B cell (primary cell): ENCODE measurements at regions not wholly inside any gene's neighbourhood (a gene's known extent, or its start where the extent isn't known, plus 50 kb on each side); places are given as distances from the start of the nearest gene placed in this dataset.

Experiments
- ATAC-seq: fragments of 200-7000 bp; cut with Tn5 transposase; one replicate; pipeline ENCODE4 v1.10.0; 2021; ENCODE audit warnings: low read depth, mild to moderate bottlenecking, moderate number of reproducible peaks, moderate library complexity
- CTCF ChIA-PET: fragments of 350-600 bp; sonication (Branson Sonifier 250); formaldehyde crosslinking; loops from one replicate; lab custom pipeline; 2021; ENCODE audit warnings: antibody characterized with exemption, inconsistent platforms; lab: Charles Lee
- POLR2A ChIA-PET: fragments of 350-600 bp; sonication (Branson Sonifier 250); formaldehyde crosslinking; loops from one replicate; lab custom pipeline; 2021; ENCODE audit warnings: antibody characterized with exemption; lab: Charles Lee
- DNase-seq: peaks from one replicate; pipeline ENCODE4 v3.0.0; 2013
- H2AFZ ChIP-seq: 2 replicates; pipeline ENCODE4 v1.6.1; 2012; ENCODE audit warnings: mild to moderate bottlenecking, low read depth, low read length; ENCODE audit not compliant: insufficient read depth, poor library complexity, severe bottlenecking
- H3K27ac ChIP-seq, 2 donors: 1 replicate in 1 of 2; 2 replicates in 1 of 2; pipeline ENCODE4 v1.5.1; 2012 to 2013; ENCODE audit warnings: low read length in 2 of 2, mild to moderate bottlenecking in 2 of 2, moderate library complexity in 1 of 2
- H3K27me3 ChIP-seq, 4 experiments: fragments of 200-600 bp in 1 of 4; sonication (generic) in 1 of 4; replicated peaks in 1 of 4; 1 replicate in 2 of 4; 2 replicates in 2 of 4; pipeline versions ENCODE4 v1.6.1 to v1.7.0; 2013 to 2016; ENCODE audit warnings: low read length in 3 of 4, mild to moderate bottlenecking in 2 of 4, mixed read lengths in 1 of 4, moderate library complexity in 1 of 4; ENCODE audit not compliant: insufficient read depth in 4 of 4, control insufficient read depth in 3 of 4; ENCODE audit errors: control extremely low read depth in 1 of 4
- H3K36me3 ChIP-seq, 2 experiments: replicated peaks in 1 of 2; 1 replicate in 1 of 2; 2 replicates in 1 of 2; pipeline versions ENCODE4 v1.6.1 to v1.7.1; 2013; ENCODE audit warnings: low read length in 1 of 2; ENCODE audit not compliant: insufficient read depth in 2 of 2, control insufficient read depth in 1 of 2; ENCODE audit errors: control extremely low read depth in 1 of 2, extremely low read depth in 1 of 2
- H3K4me1 ChIP-seq, 2 donors: fragments of 200-600 bp in 1 of 2; sonication (generic) in 1 of 2; 1 replicate in 1 of 2; 2 replicates in 1 of 2; pipeline versions ENCODE4 v1.5.1 to v1.6.1; 2013 to 2017; ENCODE audit warnings: low read length in 2 of 2; ENCODE audit not compliant: control insufficient read depth in 2 of 2, insufficient read depth in 2 of 2
- H3K4me2 ChIP-seq: replicated peaks from 2 replicates; pipeline ENCODE3; 2012; ENCODE audit warnings: mild to moderate bottlenecking, low read depth, low read length; ENCODE audit not compliant: poor library complexity, severe bottlenecking
- H3K4me3 ChIP-seq, 5 experiments: fragments of 200-600 bp in 1 of 5; sonication (generic) in 1 of 5; 1 replicate in 3 of 5; 2 replicates in 2 of 5; pipeline versions ENCODE4 v1.5.1 to v1.7.0; 2011 to 2016; ENCODE audit warnings: low read length in 4 of 5, mild to moderate bottlenecking in 4 of 5, low read depth in 2 of 5, control low read depth in 1 of 5, moderate library complexity in 1 of 5; ENCODE audit not compliant: insufficient read depth in 1 of 5; ENCODE audit errors: control extremely low read depth in 1 of 5, extremely low read depth in 1 of 5
- H3K79me2 ChIP-seq: fragments of 200-600 bp; sonication (generic); one replicate; pipeline ENCODE4 v1.6.0; 2016; ENCODE audit warnings: low read length; ENCODE audit not compliant: control insufficient read depth, insufficient read depth
- H3K9ac ChIP-seq: fragments of 200-600 bp; sonication (generic); 2 replicates; pipeline ENCODE4 v1.6.1; 2017; ENCODE audit warnings: mild to moderate bottlenecking, low read length, moderate library complexity
- H3K9me3 ChIP-seq, 3 donors: one replicate each; pipeline versions ENCODE4 v1.6.1 to v1.7.1; 2013; ENCODE audit warnings: low read length in 2 of 3; ENCODE audit not compliant: control insufficient read depth in 2 of 3, insufficient read depth in 1 of 3; ENCODE audit errors: control extremely low read depth in 1 of 3
- H4K20me1 ChIP-seq: 2 replicates; pipeline ENCODE4 v1.6.0; 2012; ENCODE audit warnings: mild to moderate bottlenecking, low read length; ENCODE audit not compliant: insufficient read depth, control insufficient read depth, poor library complexity, severe bottlenecking
- H3K27ac Mint-ChIP-seq: one replicate; pipeline ENCODE4 v1.8.0; 2021; ENCODE audit warnings: mixed read lengths
- H3K27me3 Mint-ChIP-seq: one replicate; pipeline ENCODE4 v1.8.0; 2021; ENCODE audit warnings: mixed read lengths
- H3K4me1 Mint-ChIP-seq: one replicate; pipeline ENCODE4 v1.8.0; 2021; ENCODE audit warnings: mixed read lengths
- H3K4me3 Mint-ChIP-seq: one replicate; pipeline ENCODE4 v1.8.0; 2021; ENCODE audit warnings: mixed read lengths
- H3K9me3 Mint-ChIP-seq: one replicate; pipeline ENCODE4 v1.8.0; 2022; ENCODE audit warnings: mixed read lengths; ENCODE audit not compliant: insufficient read depth
- CTCF ChIP-seq: fragments of 200-600 bp; IDR thresholded peaks from one replicate; pipeline ENCODE4 v1.8.0; 2022; ENCODE audit warnings: antibody characterized with exemption, mild to moderate bottlenecking
- EZH2 ChIP-seq: IDR thresholded peaks from 2 replicates; pipeline ENCODE4 v1.6.1; 2012; ENCODE audit warnings: borderline replicate concordance, low read depth, mild to moderate bottlenecking, moderate library complexity, low read length; ENCODE audit not compliant: insufficient read depth, poor library complexity, severe bottlenecking
- WGBS: methylation state at CpG from one replicate; pipeline ENCODE4 v1.1.5; 2013; ENCODE audit warnings: missing lambda C conversion rate; ENCODE audit not compliant: insufficient coverage; 5-methylcytosine and 5-hydroxymethylcytosine counted together
- intact Hi-C: fragments of 100-400 bp; cut with micrococcal nuclease; formaldehyde crosslinking; loops from one replicate; pipeline ENCODE4 v1.10.0; 2022

GRCh38 chr3:84891851-84892250, 66.9 kb upstream of the CADM2 start:
- no peak for ATAC-seq
- no peaks in the 10 kb centered on the region for H3K27me3 Mint-ChIP-seq
- peaks cover 24% of the 10 kb centered on the region for H3K9me3 Mint-ChIP-seq
- H3K27me3 ChIP-seq, result no peaks in the 10 kb centered on the region
- no peaks in the 10 kb centered on the region for H3K9me3 ChIP-seq
- H2AFZ ChIP-seq, result no peak overlapping the region
- no peak overlapping the region for H3K4me2 ChIP-seq
- intact Hi-C loops, result no loop called here
- no peaks in the 10 kb centered on the region for H3K79me2 ChIP-seq
- H3K4me3 Mint-ChIP-seq, result no peak overlapping the region
- no peak overlapping the region for H3K9ac ChIP-seq
- no peak overlapping the region for H3K27ac Mint-ChIP-seq
- DNase-seq, result no peak
- H3K27ac ChIP-seq, result no peak overlapping the region
- no peaks in the 10 kb centered on the region for H3K36me3 ChIP-seq
- no peak for TF ChIP-seq EZH2
- H3K4me1 Mint-ChIP-seq, result no peaks in the 10 kb centered on the region
- POLR2A ChIA-PET, result no interaction called here
- CTCF ChIA-PET, result no interaction called here
- H3K4me3 ChIP-seq, result no peak overlapping the region
- no peaks in the 10 kb centered on the region for H3K4me1 ChIP-seq
- no CpG with 5 or more reads among the region's 1 CpG for WGBS
- no peaks in the 10 kb centered on the region for H4K20me1 ChIP-seq

- no peaks in the 10 kb centered on the region for H3K79me2 ChIP-seq
Measured at GRCh38 chr3:84893211-84893610, 65.6 kb upstream of the CADM2 start.

More at GRCh38 chr3:84893211-84893610, 65.6 kb upstream of the CADM2 start:
- Histone ChIP-seq H3K4me3 (no peak overlapping the region), H3K4me1 (no peaks in the 10 kb centered on the region), H3K36me3 (no peaks in the 10 kb centered on the region), H4K20me1 (no peaks in the 10 kb centered on the region), H3K27ac (no peak overlapping the region), H2AFZ (no peak overlapping the region), H3K27me3 (no peaks in the 10 kb centered on the region), H3K9me3 (peaks cover 0 to 2% (median 0%) of the 10 kb centered on the region in 3 donors), H3K4me2 (no peak overlapping the region), H3K9ac (no peak overlapping the region)
- 76% methylated on average over 2 of the region's 3 CpGs for WGBS
- no peaks in the 10 kb centered on the region for H3K4me1 Mint-ChIP-seq
- DNase-seq, result no peak
- no peak for TF ChIP-seq EZH2
- TF ChIP-seq CTCF, result no peak
- no peak overlapping the region for H3K4me3 Mint-ChIP-seq
- intact Hi-C loops, result no loop called here
- H3K9me3 Mint-ChIP-seq, result peaks cover 17% of the 10 kb centered on the region
- no peak for ATAC-seq
- ChIA-PET POLR2A (no interaction called here), CTCF (no interaction called here)
- H3K27ac Mint-ChIP-seq, result no peak overlapping the region
- H3K27me3 Mint-ChIP-seq, result no peaks in the 10 kb centered on the region
